ENCODE measurements at regions not wholly inside any gene's neighbourhood (a gene's known extent, or its start where the extent isn't known, plus 50 kb on each side); places are given as distances from the start of the nearest gene placed in this dataset.

DNA sequence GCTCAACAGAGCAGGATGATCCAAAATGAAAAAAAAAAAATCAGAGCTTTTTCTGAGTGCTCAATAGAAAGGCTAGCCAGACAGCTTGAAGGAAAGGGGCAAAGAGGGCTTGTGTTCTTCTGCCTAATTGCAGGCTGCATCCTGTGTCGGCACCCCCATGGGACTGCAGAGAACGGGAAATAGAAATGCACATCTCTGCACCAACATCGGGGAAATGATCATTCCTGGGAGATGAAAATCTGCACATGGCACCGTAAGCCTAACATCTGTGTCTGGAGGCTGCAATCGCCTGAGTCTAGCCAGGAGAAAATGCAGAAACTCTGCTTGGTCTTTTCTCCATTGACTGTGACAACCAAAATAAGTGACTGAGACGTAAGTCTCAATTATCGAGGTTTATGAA, 243.9 kb downstream of the ICE1 start:
- no peak overlapping the region for H3K27ac ChIP-seq
- DNase-seq (no peak), ATAC-seq (no peak)
- TF ChIP-seq CTCF (IDR thresholded peaks at IDR 0.05) = no peak
- H3K36me3 ChIP-seq = no peaks in the 10 kb centered on the region
- no peaks in the 10 kb centered on the region for H3K27me3 ChIP-seq (ENCODE audit: low read depth)
- intact Hi-C loops (cut with DNase I) = no loop called here
- H3K9me3 ChIP-seq = no peaks in the 10 kb centered on the region
- no peak overlapping the region for H3K4me3 ChIP-seq
- no peaks in the 10 kb centered on the region for H3K4me1 ChIP-seq

GRCh38 chr5:5666076-5666365, 243.5 kb downstream of the ICE1 start:
- no peaks in the 10 kb centered on the region for H3K4me1 ChIP-seq
- no peak for TF ChIP-seq CTCF (IDR thresholded peaks at IDR 0.05)
- ATAC-seq (no peak), DNase-seq (no peak)
- no peaks in the 10 kb centered on the region for H3K9me3 ChIP-seq
- H3K27ac ChIP-seq = no peak overlapping the region
- no peaks in the 10 kb centered on the region for H3K27me3 ChIP-seq (ENCODE audit: low read depth)
- no peaks in the 10 kb centered on the region for H3K36me3 ChIP-seq
- intact Hi-C loops (cut with DNase I) = no loop called here
- H3K4me3 ChIP-seq = no peak overlapping the region

- Histone ChIP-seq H3K27me3 (ENCODE audit: low read depth) (no peaks in the 10 kb centered on the region), H3K9me3 (no peaks in the 10 kb centered on the region), H3K36me3 (no peaks in the 10 kb centered on the region), H3K27ac (no peak overlapping the region), H3K4me1 (no peaks in the 10 kb centered on the region), H3K4me3 (no peak overlapping the region)
- intact Hi-C loops (cut with DNase I) = no loop called here
- DNase-seq (no peak), ATAC-seq (peak in 1 of 2 donors; percentile 15)
- TF ChIP-seq CTCF (IDR thresholded peaks at IDR 0.05) = no peak
Observed at GRCh38 chr5:5665225-5666075, 243.0 kb downstream of the ICE1 start.

DNA sequence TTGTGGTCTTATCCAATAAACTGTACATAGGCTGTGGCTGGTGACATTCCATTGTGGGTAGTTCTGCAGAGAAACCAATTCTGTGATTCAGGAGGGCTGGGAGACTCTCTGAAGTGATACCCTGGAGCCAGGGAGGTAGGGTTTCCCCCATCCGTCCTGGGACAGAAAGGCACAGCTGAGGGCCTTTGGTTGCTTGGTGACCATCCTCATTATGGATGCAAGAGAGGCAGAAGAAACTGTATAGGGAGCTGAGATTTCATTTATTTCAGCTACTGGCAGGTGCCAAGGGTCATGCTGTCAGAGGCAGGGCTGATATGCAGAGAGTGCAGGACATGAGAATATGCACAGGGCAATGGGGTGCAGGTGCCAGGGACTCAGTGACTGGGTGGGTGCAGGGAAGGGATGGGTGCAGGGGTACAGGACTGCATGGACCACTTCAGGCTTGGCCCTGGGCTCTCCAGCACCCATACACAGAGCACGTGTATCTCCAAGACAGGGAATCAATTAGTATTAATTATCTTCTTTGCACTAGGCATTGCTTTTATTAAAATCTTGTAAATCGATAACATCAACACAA, 236.5 kb downstream of the ICE1 start:
- intact Hi-C loops (cut with DNase I) = no loop called here
- no peaks in the 10 kb centered on the region for H3K36me3 ChIP-seq
- ATAC-seq = no peak
- TF ChIP-seq CTCF (IDR thresholded peaks at IDR 0.05) = no peak
- H3K4me1 ChIP-seq = peaks cover 3% of the 10 kb centered on the region
- no peaks in the 10 kb centered on the region for H3K9me3 ChIP-seq
- DNase-seq = no peak
- no peaks in the 10 kb centered on the region for H3K27me3 ChIP-seq (ENCODE audit: low read depth)
- no peak overlapping the region for H3K27ac ChIP-seq
- no peak overlapping the region for H3K4me3 ChIP-seq

- Histone ChIP-seq H3K36me3 (no peaks in the 10 kb centered on the region), H3K27ac (no peak overlapping the region), H3K4me3 (no peak overlapping the region), H3K27me3 (ENCODE audit: low read depth) (no peaks in the 10 kb centered on the region), H3K4me1 (peaks cover 3% of the 10 kb centered on the region), H3K9me3 (no peaks in the 10 kb centered on the region)
- ATAC-seq = peak; percentile 83 to 97
- no peak for DNase-seq
- intact Hi-C loops (cut with DNase I) = no loop called here
- TF ChIP-seq CTCF (IDR thresholded peaks at IDR 0.05) = no peak
Observed at GRCh38 chr5:5658226-5658625, 235.7 kb downstream of the ICE1 start.

Measured in lower lobe of right lung (tissue), 2 donors.